Activated CD4-positive, alpha-beta T cell treated with anti-CD3 and anti-CD28 coated beads, Interleukin-2, amount 50 U/mL, for 1 hour (primary cell): ENCODE measurements at regions not wholly inside any gene's neighbourhood (a gene's known extent, or its start where the extent isn't known, plus 50 kb on each side); places are given as distances from the start of the nearest gene placed in this dataset.
"Not testable (repeated sequence)": the region's sequence is repeated elsewhere in the genome, so short reads cannot be mapped to it uniquely, and the experiment has no call there.

ENCODE experiments used
- DNase-seq: peaks from one replicate; pipeline ENCODE4 v3.0.0-alpha.2; 2020

- DNase-seq: no peak
Measured at GRCh38 chr3:35067750-35068149, 571.6 kb upstream of the ARPP21 start.

GRCh38 chr3:35070088-35070487 lies 569.2 kb upstream of the ARPP21 start:
- no peak for DNase-seq

GRCh38 chr3:35071772-35072171 lies 567.6 kb upstream of the ARPP21 start:
- DNase-seq: no peak

GRCh38 chr3:35078780-35079179 lies 560.5 kb upstream of the ARPP21 start:
- no peak for DNase-seq

GRCh38 chr3:35079403-35079802 lies 559.9 kb upstream of the ARPP21 start:
- DNase-seq: no peak

GRCh38 chr3:35081899-35082298 lies 557.4 kb upstream of the ARPP21 start:
- no peak for DNase-seq

GRCh38 chr3:35088943-35089342 lies 550.4 kb upstream of the ARPP21 start:
- DNase-seq: no peak

GRCh38 chr3:35114686-35115085 lies 524.6 kb upstream of the ARPP21 start:
- no peak for DNase-seq

- no peak for DNase-seq
Measured at GRCh38 chr3:35120026-35120425, 519.3 kb upstream of the ARPP21 start.

GRCh38 chr3:35137612-35138011 lies 501.7 kb upstream of the ARPP21 start:
- no peak for DNase-seq

- DNase-seq: no peak
Measured at GRCh38 chr3:35141406-35141805, 497.9 kb upstream of the ARPP21 start.

GRCh38 chr3:35144011-35144410 lies 495.3 kb upstream of the ARPP21 start:
- DNase-seq: no peak

- DNase-seq: not testable (repeated sequence)
Measured at GRCh38 chr3:35146256-35147035, 492.9 kb upstream of the ARPP21 start.

GRCh38 chr3:35183927-35184675 lies 455.2 kb upstream of the ARPP21 start:
- no peak for DNase-seq

GRCh38 chr3:35184775-35185174 lies 454.6 kb upstream of the ARPP21 start:
- DNase-seq: no peak

- no peak for DNase-seq
Measured at GRCh38 chr3:35187908-35188307, 451.4 kb upstream of the ARPP21 start.

- DNase-seq: no peak
Measured at GRCh38 chr3:35194666-35195065, 444.7 kb upstream of the ARPP21 start.

- no peak for DNase-seq
Measured at GRCh38 chr3:35198857-35199256, 440.5 kb upstream of the ARPP21 start.

GRCh38 chr3:35200056-35200455 lies 439.3 kb upstream of the ARPP21 start:
- DNase-seq: no peak

GRCh38 chr3:35201211-35201610 lies 438.1 kb upstream of the ARPP21 start:
- no peak for DNase-seq

GRCh38 chr3:35215525-35216500 lies 423.5 kb upstream of the ARPP21 start:
- DNase-seq: no peak

- DNase-seq: no peak
Measured at GRCh38 chr3:35216501-35217266, 422.6 kb upstream of the ARPP21 start.
